Activated CD8-positive, alpha-beta memory T cell treated with anti-CD3 and anti-CD28 coated beads for 48 hours (primary cell): ENCODE measurements at regions not wholly inside any gene's neighbourhood (a gene's known extent, or its start where the extent isn't known, plus 50 kb on each side); places are given as distances from the start of the nearest gene placed in this dataset.
"Not testable (repeated sequence)": the region's sequence is repeated elsewhere in the genome, so short reads cannot be mapped to it uniquely, and the experiment has no call there.

ENCODE experiments used
- DNase-seq, 3 experiments: peaks; one replicate each; pipeline ENCODE4 v3.0.0-alpha.2; 2020; ENCODE audit warnings: low read depth in 2 of 3, low spot score in 2 of 3

- DNase-seq: no peak
Observed at GRCh38 chr2:36168115-36168514, 187.5 kb upstream of the CRIM1 start.

GRCh38 chr2:36165132-36165531 lies 190.4 kb upstream of the CRIM1 start:
- DNase-seq: no peak

- no peak for DNase-seq
Observed at GRCh38 chr2:36163520-36164254, 191.9 kb upstream of the CRIM1 start.

- DNase-seq: not testable (repeated sequence)
Observed at GRCh38 chr2:36157093-36157492, 198.5 kb upstream of the CRIM1 start.

GRCh38 chr2:36147670-36148390 lies 207.7 kb upstream of the CRIM1 start:
- no peak for DNase-seq

GRCh38 chr2:36146765-36147164 lies 208.8 kb upstream of the CRIM1 start:
- DNase-seq: no peak

- no peak for DNase-seq
Observed at GRCh38 chr2:36140391-36140790, 215.2 kb upstream of the CRIM1 start.

GRCh38 chr2:36137612-36138011 lies 218.0 kb upstream of the CRIM1 start:
- no peak for DNase-seq

GRCh38 chr2:36134281-36134680 lies 221.3 kb upstream of the CRIM1 start:
- no peak for DNase-seq

- no peak for DNase-seq
Observed at GRCh38 chr2:36128359-36128758, 227.2 kb upstream of the CRIM1 start.

GRCh38 chr2:36125702-36126101 lies 229.9 kb upstream of the CRIM1 start:
- no peak for DNase-seq

GRCh38 chr2:36123995-36124394 lies 231.6 kb upstream of the CRIM1 start:
- DNase-seq: no peak

- no peak for DNase-seq
Observed at GRCh38 chr2:36097022-36097421, 258.6 kb upstream of the CRIM1 start.

GRCh38 chr2:36091844-36092741 lies 263.5 kb upstream of the CRIM1 start:
- DNase-seq: not testable (repeated sequence)

GRCh38 chr2:36088716-36089328 lies 266.8 kb upstream of the CRIM1 start:
- DNase-seq: no peak

- no peak for DNase-seq
Observed at GRCh38 chr2:36087344-36087743, 268.2 kb upstream of the CRIM1 start.

GRCh38 chr2:36079793-36080192 lies 275.8 kb upstream of the CRIM1 start:
- no peak for DNase-seq

- no peak for DNase-seq
Observed at GRCh38 chr2:36074008-36074407, 281.6 kb upstream of the CRIM1 start.

GRCh38 chr2:36071698-36072097 lies 283.9 kb upstream of the CRIM1 start:
- no peak for DNase-seq

GRCh38 chr2:36069074-36069473 lies 286.5 kb upstream of the CRIM1 start:
- no peak for DNase-seq

- DNase-seq: no peak
Observed at GRCh38 chr2:36068086-36068485, 287.5 kb upstream of the CRIM1 start.
